Endothelial cell of hepatic sinusoid (primary cell): ENCODE measurements at regions not wholly inside any gene's neighbourhood (a gene's known extent, or its start where the extent isn't known, plus 50 kb on each side); places are given as distances from the start of the nearest gene placed in this dataset.
"Not testable (repeated sequence)": the region's sequence is repeated elsewhere in the genome, so short reads cannot be mapped to it uniquely, and the experiment has no call there.

Experiments used
- in situ Hi-C: cut with HindIII; loops from 2 replicates; pipeline ENCODE4 v1.10.0; 2017; ENCODE audit warnings: low sequenced_read_pairs

DNA sequence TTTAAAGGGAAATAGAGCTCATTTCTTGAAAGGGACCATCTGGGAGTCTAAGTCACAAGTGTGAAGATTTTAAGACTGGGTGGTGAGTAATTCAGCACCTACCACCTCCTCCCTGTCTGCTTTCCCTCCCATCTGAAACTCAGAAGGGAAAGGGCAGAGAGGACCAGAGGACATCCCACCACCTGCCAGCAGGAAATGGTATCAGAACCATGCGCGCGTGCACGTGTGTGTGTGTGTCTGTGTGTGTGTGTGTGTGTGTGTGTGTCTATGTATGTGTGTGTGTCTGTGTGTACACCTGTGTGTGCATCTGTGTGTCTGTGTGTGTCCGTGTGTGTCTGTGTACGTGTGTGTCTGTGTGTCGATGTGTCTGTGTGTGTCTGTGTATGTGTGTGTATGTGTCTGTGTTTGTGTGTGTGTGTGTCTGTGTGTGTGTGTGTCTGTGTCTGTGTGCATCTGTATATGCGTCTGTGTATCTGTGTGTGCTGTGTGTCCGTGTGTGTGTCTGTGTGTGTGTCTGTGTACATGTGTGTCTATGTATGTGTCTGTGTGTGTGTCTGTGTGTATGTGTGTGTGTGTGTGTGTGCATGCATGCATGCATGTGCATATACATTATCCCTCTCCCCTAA lies 76.8 kb downstream of the ZFP36L2 start:
- in situ Hi-C loops, result no loop called here

DNA sequence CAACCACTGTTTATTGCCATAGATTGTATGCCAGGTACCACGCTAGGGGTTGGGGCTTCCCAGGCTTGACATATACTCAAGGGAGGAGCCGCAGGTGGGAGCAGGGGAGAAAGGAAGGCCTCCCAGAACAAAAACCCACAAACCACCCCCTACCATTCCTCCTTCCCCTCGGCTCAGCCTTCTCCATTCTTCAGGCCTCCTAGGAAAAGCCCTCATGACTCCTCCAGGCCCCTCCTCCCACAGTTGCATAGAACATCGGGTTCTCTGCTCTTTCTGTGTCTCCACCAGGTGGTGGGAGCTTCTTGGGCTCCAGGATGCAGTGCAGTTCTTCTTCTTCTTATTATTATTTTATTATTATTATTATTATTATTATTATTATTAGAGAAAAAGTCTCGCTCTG lies 80.3 kb downstream of the ZFP36L2 start:
- in situ Hi-C loops, result no loop called here

DNA sequence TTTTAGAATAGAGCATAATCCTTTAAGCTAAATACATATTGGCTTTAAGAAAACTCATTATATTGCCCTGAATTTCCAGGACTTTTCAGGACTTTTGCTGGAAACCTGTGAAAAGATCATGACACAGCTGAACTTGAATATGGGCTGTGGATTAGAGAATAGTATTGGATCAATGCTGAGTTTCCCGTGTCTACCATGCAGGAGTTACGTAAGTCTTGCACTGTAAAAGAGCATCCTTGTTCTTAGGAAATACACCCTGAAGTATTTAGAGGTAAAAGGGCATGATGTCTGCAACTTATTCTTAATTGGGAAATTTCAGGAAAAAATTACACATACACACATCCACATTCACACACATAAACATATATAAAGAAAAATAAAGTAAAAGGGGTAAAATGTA lies 82.1 kb downstream of the ZFP36L2 start:
- in situ Hi-C loops, result no loop called here

DNA sequence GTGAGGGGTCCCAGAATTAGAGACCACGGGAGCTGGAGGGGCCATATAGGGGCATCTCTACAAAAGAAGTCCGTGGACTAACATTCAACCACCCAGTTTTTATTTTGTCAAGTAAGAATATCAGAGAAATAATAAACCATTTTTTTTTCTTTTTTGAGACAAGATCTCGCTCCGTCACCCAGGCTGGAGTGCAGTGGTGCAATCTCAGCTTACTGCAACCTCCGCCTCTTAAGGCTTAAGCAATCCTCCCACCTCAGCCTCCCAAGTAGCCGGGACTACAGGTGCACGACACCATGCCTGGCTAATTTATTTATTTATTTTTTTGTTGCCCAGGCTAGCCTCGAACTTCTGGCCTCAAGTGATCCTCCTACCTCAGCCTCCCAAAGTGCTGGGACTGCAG lies 82.7 kb downstream of the ZFP36L2 start:
- in situ Hi-C loops, result no loop called here

DNA sequence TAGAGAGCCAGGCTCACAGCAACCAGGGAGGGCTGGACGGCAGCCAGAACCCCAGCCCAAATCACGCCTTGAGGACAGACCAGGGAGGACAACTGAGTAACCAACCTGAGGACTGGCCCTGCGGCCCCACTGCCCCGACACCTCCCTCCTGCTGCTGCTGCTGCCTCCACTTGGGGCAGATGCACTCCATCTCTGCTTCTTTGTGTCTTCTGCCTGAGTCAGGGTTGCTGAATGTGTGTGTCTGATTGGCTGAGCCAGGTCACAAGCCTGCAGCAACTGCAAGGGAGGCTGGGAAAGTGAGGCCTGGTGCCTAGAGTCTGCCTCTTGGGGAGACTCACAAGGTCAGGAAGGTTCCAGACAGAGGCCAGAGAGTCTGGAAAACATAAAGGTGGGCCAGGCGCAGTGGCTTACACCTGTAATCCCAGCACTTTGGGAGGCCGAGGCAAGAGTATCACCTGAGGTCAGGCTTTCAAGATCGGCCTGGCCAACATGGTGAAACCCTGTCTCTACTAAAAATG lies 83.4 kb downstream of the ZFP36L2 start:
- in situ Hi-C loops, result no loop called here

DNA sequence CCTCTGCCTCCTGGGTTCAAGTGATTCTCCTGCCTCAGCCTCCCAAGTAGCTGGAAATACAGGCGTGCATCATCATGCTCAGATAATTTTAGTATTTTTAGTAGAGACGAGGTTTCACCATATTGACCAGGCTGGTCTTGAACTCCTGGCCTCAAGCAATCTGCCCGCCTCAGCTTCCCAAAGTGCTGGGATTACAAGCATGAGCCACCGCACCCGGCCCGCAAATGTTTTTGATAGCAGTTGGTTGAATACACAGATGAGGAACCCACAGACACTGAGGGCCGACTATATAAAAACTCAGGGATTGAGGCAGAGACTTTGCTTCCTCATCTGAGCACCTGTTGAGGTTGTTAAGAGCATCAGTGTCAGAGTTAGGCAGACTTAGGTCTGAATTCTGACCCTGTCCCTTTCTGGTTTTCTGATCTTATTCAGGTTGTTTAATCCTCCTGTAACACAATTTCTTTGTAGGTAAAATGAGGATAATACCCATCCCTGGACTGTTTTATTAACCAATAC lies 84.7 kb downstream of the ZFP36L2 start:
- in situ Hi-C loops, result not testable (repeated sequence)

DNA sequence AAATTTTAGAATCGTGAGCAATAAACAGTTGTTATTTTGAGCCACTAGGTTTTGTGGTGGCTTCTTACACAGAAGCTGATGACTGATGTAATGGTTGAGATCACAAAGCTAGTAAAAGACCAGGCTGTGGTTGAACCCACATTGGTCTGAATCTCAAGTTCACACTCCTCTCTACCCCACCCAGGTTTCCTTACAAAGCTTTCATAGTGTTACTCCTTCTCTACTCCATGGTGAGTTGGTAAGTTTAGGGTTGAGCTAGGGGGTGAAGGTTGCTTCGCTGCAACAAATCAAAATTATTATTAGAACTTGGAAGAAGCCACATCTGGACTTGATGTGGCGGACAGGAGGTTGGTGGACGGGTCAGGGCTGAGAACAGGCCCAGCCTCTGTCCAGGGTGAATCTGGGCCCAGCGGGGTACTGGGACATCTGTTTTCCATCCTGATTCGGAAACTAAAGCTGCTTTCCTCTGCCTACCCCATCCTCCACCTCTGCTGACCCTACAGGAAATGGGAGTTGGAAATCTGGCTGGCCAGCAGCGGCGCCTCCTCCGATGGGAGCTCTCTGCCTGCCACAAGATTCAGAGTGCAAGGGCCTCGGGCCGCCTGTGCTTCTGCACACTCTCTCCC lies 86.3 kb downstream of the ZFP36L2 start:
- in situ Hi-C loops, result no loop called here

DNA sequence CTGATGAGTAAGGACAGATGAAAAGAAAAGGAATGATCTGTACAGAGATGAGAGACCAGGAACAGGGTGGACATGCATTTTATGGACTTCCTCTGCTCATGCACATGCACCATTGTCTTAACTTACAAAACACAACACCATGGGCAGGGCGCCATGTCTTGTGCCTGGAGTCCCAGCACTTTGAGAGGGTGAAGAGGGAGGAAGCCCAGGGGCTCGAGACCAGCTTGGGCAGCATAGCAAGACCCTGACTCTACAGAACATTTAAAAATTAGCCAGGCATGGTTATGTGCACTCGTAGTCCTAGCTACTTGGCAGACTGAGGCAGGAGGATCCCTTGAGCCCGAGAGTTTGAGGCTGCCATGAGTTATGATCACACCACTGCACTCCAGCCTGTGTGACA lies 86.9 kb downstream of the ZFP36L2 start:
- in situ Hi-C loops, result no loop called here

DNA sequence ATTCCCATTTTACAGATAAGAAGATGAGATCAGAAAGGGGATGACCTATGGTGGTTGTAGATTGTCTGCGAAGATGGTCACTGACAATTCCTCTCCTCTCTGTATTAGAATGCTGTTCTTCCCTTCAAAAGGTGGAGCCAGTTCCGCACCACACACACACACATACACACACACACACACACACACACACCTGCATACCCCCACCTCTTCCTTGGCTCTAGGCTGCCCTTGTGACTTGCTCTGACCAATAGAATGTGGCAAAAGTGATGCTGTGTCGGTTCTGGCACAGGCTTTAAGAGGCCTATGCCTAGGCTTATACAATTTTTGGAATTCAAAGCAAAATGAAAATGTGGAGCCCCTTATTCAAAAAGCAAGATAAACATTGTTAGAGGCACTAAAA lies 88.0 kb downstream of the ZFP36L2 start:
- in situ Hi-C loops, result no loop called here

DNA sequence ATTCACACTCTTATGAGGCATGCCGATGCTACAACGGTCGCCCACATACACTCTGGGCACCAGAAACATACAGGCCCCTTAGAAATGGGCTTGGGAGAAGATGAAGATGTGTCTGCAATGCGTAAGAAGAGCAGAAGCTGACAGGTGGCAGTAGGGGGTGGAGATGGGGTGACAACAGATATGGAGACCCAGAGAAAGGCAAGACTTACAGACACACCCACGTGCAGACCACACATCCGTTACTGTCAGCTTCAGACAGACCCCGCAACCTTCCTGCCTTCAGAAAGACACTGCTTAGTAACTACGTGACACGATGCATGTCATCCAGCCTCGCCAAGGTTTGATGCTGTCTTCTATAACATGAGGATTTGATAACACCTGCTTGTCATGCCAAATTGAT lies 89.5 kb downstream of the ZFP36L2 start:
- in situ Hi-C loops, result no loop called here

DNA sequence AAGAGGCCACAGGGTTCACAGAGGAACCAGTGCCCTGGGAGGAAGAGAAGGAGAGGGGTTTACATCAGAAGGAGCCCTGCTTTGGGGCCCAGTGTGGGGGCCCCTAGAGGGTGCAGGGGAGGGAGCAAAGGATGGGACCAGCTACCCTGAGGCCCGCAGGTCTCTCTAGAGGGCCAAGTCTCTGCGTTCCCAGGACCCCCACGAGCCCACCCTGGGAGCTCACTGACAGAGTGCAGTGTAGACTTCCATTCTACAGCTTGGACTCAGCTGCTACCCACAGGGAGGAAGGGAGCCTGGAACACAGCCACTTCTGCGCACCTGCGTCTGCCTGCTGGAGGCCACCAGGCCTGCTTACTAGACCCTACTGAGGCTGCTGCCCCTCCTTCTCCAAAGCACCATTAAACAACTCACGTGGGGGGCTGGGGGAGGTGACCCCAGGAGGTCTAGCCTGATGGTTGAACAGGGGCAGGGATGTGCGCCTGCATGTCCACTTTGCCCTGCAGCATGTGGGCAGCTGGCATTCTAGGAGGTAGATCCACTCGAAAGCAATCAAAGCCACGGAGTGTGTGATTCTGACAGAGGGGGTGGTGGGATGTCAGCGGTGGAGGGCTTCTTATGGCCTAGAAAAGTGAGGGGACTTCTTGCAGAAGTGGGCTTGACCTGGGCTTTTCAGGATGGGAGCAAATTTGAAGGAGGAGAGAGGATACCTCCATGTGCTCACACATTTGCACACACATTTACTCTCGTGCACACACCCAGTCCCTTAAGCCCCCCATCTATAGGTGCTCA lies 90.2 kb downstream of the ZFP36L2 start:
- in situ Hi-C loops, result no loop called here

DNA sequence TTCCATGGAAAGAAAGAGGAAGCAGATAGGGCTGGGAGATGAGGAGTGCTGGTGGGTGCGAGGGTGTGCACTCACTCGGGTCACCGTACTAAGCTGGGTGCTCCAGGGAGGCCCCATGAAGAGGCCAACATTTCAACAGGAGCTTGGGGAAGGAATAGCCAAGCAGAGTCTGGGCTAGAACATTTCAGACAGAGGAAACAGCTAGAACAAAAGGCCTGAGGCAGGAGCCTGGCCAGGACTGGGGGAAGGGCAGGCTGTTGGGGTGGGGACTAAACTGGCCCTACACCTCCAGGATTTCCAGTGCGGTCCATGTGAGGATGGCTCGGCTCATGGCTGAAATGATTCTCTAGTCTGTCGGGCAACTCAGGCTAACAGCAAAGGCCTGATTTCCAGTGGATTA lies 90.8 kb downstream of the ZFP36L2 start:
- in situ Hi-C loops, result no loop called here

DNA sequence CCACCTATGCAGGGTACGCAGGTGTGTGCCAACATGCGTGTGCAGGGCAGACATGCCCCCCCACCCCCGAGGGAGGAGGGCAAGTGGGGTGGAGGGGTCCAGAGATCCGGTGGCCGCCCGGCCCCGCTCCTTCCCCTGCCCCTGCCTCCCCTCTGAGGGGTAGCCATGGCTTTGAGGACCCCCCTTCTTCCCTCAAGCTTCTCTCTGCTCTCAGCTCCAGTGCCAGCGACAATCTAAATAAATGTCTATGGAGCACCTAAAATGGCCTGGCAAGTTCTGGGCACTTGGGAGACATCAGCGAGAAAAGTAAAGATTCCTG lies 91.9 kb downstream of the ZFP36L2 start:
- in situ Hi-C loops, result no loop called here

DNA sequence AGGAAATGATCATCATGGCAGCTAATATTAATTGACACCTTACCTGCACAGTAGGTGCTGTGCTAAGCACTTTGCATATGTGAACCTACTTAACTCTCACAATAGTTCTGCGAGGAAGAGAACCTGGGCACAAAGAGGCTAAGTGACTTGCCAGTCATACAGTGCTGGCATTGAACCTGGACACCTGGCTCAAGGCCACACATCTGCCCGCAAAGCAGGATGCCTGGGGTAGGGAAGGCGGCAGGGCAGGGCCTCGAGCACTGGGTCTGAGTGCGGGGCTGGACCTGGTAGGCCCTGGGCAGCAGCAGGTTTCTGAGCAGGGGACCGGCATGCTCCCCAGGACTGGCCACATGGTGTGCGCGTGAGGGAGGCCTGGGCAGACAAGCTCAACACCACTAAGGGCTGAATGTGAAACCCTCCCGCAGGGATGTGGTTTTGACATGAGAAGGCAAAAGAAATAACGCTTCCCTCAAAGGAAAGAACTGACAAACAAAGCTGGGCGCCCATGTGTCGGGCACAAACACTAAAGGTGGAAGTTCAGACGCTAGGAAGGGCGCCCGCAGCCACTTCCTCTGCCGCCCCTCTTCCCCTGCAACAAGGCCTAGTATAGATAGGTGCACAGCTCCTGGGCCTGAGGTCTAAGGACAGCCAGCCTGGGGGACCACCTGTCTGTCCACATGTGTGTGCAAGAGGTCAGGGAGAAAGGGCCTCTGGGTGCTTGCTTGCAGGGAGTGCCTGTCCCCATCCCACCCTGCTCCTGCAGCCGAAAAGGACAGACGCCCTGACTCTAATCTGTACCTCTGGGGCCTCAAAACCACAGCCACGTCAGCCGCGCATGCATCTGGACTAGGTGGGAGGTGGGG lies 92.5 kb downstream of the ZFP36L2 start:
- in situ Hi-C loops, result no loop called here

DNA sequence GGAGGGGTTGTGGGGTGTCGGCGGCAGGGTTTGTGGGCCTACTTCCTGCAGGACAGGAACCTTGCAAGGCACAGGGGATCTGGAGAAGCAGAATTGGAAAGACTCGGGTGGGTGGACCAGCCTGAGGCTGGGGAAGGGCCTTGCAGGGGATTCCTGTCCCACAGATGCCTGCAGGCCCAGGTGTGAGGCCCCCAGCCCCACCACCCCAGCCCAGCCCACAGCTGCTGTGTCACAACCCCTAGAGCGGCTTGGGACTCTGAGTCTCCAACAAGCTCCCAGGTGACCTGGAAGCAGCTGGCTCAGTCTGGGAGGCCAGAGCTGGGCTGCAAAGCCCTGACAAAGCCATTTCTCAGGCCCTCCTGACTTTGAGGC lies 93.1 kb downstream of the ZFP36L2 start:
- in situ Hi-C loops, result no loop called here

DNA sequence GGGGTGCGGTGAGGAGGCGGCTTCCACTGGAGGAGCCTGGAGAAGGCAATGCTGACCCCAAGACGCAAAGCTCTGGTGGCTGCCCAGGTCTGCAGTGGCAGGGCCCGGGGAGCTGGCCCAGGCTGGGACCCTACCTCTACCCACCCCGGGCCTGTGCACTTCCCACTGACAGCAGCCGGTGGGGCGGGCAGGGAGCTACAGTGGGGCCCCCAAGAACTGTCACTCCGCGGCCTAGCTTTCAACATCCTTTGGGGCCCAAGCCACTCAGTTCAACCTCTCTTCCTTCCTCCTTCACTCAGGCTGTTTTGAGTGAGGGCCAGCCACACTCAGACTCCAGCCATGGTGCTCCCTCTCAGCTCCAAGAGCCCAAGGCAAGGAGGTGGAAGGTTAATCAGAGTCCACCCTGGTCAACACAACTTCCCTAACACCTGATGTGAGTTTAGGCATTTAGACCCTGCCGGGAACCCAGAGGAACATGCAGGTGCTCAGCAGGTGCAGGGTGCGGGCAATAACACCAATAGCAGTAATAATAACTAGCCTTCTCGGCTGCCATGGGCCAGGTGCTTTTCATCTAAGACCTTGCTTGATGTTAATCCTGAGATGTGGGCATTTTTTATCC lies 93.6 kb downstream of the ZFP36L2 start:
- in situ Hi-C loops, result no loop called here

DNA sequence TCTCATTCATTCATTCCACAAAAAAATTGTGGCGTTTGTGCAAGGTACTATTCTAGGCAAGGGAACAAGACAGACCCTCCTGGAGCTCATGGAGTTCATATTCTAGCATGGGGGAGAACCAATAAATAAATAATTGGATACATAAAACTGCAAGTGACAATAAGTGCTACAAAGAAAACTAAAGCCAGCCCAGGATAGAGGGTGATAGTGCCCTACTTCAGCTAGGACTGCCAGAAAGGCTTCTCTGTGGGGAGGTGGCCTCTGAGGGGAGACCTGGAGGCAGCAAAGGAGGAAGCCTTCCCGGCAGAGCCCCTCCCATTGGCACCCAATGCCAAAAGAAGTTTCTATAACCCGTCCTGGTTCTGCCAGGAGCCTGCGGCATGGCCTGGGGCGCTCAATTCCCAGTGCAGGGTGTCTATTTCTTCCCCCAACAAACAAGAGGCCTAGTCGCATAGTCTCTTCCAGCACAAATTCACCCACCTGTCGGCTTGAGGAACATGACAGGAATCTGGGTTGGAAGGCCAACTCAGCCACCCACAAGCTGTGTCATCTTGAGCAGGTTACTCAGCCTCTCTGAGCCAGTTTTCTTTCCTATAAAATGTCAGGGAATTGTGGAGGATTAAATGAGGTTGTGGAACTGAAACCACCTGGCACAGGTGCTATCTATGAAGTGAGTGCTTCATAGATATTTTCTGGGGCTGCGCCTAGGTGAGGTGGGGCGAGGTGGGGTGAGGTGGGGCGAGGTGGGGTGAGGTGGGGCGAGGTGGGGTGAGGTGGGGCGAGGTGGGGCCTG lies 94.3 kb downstream of the ZFP36L2 start:
- in situ Hi-C loops, result no loop called here

DNA sequence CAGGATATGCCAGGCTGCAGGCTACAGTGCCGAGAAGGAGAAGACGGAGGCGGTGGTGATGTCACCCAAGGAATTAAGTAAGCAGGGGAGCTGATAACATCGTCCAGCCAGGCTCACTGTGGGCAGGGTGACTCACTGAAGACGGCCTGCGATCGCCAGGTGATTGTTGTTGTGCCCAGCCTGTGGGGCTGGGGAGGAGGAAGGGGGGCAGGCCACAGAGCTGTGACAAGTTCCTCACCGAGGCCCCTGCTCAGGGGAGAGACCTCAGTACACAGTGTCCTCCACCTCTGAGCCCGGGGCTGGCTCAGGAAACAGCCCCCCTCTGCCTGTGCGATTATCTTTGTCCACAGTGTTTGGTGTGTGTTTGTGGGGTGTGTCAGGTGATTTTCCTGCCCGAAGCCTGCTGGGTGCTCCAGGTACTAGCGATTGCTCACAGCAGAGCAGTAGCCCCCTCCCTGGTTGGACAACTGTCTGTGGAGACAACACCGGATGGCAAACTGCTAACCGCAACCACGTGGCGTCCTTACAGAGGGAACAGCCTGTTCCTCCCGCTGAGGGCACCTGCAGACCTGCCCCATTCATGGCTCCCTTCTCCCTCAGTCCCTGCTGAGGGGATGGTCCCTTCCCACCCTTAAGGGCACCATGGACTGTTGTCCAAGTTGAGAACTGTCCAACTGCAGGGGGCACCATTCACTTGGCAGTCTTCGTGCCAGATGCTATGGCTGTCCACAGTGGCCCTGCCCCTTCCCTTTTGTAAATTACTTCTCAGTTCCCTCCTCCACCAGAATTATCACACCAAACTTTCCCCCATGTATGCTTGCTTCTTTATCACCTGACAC lies 95.1 kb downstream of the ZFP36L2 start:
- in situ Hi-C loops, result no loop called here

DNA sequence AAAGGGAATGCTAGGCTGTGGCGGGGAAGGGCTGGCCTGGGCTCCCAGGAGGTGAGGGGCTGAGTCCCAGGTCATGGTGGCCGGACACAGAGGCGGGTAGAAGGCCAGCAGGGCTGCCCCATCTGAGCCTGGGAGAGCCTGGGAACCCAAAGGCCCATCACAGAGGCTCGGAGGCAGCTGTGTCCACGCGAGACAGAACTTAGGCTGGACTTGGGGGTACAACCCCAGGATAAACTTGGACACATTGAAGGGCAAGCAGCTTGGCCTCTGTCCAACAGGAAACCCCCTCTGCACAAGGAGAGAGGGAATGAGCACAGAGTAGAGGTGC lies 95.9 kb downstream of the ZFP36L2 start:
- in situ Hi-C loops, result no loop called here
